SH-SY5Y (cell line): ENCODE measurements at regions not wholly inside any gene's neighbourhood (a gene's known extent, or its start where the extent isn't known, plus 50 kb on each side); places are given as distances from the start of the nearest gene placed in this dataset.

Experiments
- GATA2 ChIP-seq: IDR thresholded peaks from 2 replicates; pipeline ENCODE4 v1.6.1; 2011; ENCODE audit warnings: mild to moderate bottlenecking, low read depth, low read length
- GATA3 ChIP-seq: IDR thresholded peaks from 2 replicates; pipeline ENCODE4 v1.6.1; 2011; ENCODE audit warnings: low read depth, mild to moderate bottlenecking, low read length, moderate library complexity

- no peak for TF ChIP-seq GATA3
- TF ChIP-seq GATA2, result no peak
Measured at GRCh38 chr1:59007820-59008598, 224.2 kb upstream of the JUN start.
